Peyer's patch (tissue), 4 donors: ENCODE measurements at regions not wholly inside any gene's neighbourhood (a gene's known extent, or its start where the extent isn't known, plus 50 kb on each side); places are given as distances from the start of the nearest gene placed in this dataset.

Source experiments
- CTCF ChIP-seq, 6 experiments: fragments of 450-650 bp in 4 of 6; fragments of 200-600 bp in 2 of 6; sonication (generic) in 1 of 6; IDR thresholded peaks; one replicate each; pipeline ENCODE4 v1.5.1; 2017 to 2019; ENCODE audit warnings: antibody characterized with exemption in 6 of 6, mild to moderate bottlenecking in 3 of 6, moderate library complexity in 1 of 6
- POLR2A ChIP-seq, 2 donors: fragments of 450-650 bp; IDR thresholded peaks; one replicate each; pipeline ENCODE4 v1.5.1; 2017; ENCODE audit warnings: antibody characterized with exemption in 2 of 2, mild to moderate bottlenecking in 2 of 2, moderate library complexity in 2 of 2

- TF ChIP-seq CTCF (IDR thresholded peaks at IDR 0.05) (no peak), POLR2A (IDR thresholded peaks at IDR 0.05) (no peak)
Observed at GRCh38 chr11:25206762-25207161, 709.9 kb downstream of the LUZP2 start.
